Thoracic aorta (tissue), 2 donors: ENCODE measurements at regions not wholly inside any gene's neighbourhood (a gene's known extent, or its start where the extent isn't known, plus 50 kb on each side); places are given as distances from the start of the nearest gene placed in this dataset.
A peak's percentile ranks its signal among the peaks of the same experiment; 100 is the strongest.
"Not testable (repeated sequence)": the region's sequence is repeated elsewhere in the genome, so short reads cannot be mapped to it uniquely, and the experiment has no call there.

Experiments used
- ATAC-seq: fragments of 150-250 bp; one replicate; pipeline ENCODE4 v1.8.0; 2017; ENCODE audit warnings: low read depth; ENCODE audit not compliant: insufficient number of reproducible peaks, low FRiP score
- DNase-seq: peaks from one replicate; pipeline ENCODE4 v3.0.0-alpha.2; 2020; ENCODE audit warnings: low spot score
- H3K27ac ChIP-seq, 2 donors: fragments of 200-600 bp; sonication (generic); 1 replicate in 1 of 2; 2 replicates in 1 of 2; pipeline ENCODE4 v1.5.1; 2016; ENCODE audit warnings: mild to moderate bottlenecking in 2 of 2, moderate library complexity in 2 of 2
- H3K27me3 ChIP-seq: fragments of 200-600 bp; sonication (generic); replicated peaks from 2 replicates; pipeline ENCODE4 v1.6.0; 2016; ENCODE audit warnings: mild to moderate bottlenecking; ENCODE audit not compliant: insufficient read depth
- H3K36me3 ChIP-seq: fragments of 200-600 bp; sonication (generic); one replicate; pipeline ENCODE4 v1.5.1; 2016
- H3K4me1 ChIP-seq, 2 donors: fragments of 200-600 bp; sonication (generic); 1 replicate in 1 of 2; 2 replicates in 1 of 2; pipeline versions ENCODE4 v1.5.1 to v1.6.0; 2016; ENCODE audit warnings: low read depth in 2 of 2, mild to moderate bottlenecking in 1 of 2; ENCODE audit not compliant: control insufficient read depth in 1 of 2
- H3K4me3 ChIP-seq: fragments of 200-600 bp; sonication (generic); 2 replicates; pipeline ENCODE4 v1.5.1; 2016; ENCODE audit warnings: mild to moderate bottlenecking
- H3K9me3 ChIP-seq: fragments of 200-600 bp; sonication (generic); 2 replicates; pipeline ENCODE4 v1.5.1; 2016
- CTCF ChIP-seq: fragments of 200-600 bp; sonication (generic); IDR thresholded peaks from one replicate; pipeline ENCODE4 v1.5.1; 2019; ENCODE audit warnings: antibody characterized with exemption

DNA sequence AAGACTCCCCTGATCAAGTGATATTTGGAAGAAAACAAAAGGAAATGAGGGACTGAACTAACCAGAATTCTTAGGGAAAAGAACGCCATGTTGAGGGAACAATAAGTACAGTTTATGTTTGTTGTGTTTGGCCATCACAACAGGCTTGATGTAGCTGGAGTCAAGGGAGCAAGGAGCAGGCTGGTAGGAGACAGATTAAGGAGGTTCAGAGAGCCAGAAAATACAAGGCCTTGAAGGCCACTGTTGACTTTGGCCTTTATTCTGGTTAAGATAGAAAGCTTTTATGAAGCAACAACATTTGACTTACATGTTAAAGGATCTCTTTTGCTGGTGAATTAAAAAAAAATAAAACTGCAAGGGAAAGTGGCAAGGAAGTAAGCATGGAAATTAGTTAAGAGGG, 754.1 kb upstream of the SLC8A1 start:
- ATAC-seq (no peak), DNase-seq (no peak)
- peak overlapping the region; percentile 6 to 18 for H3K27ac ChIP-seq
- TF ChIP-seq CTCF, result no peak
- H3K9me3 ChIP-seq, result no peaks in the 10 kb centered on the region
- no peak overlapping the region for H3K4me3 ChIP-seq
- no peaks in the 10 kb centered on the region for H3K36me3 ChIP-seq
- H3K4me1 ChIP-seq, result peaks cover 13 to 43% of the 10 kb centered on the region in 2 donors
- H3K27me3 ChIP-seq, result no peaks in the 10 kb centered on the region

GRCh38 chr2:41207578-41207977, 755.7 kb upstream of the SLC8A1 start:
- no peaks in the 10 kb centered on the region for H3K36me3 ChIP-seq
- H3K9me3 ChIP-seq, result no peaks in the 10 kb centered on the region
- H3K4me1 ChIP-seq, result peaks cover 13 to 29% of the 10 kb centered on the region in 2 donors
- no peak for TF ChIP-seq CTCF
- H3K27ac ChIP-seq, result no peak overlapping the region
- H3K27me3 ChIP-seq, result no peaks in the 10 kb centered on the region
- ATAC-seq (no peak), DNase-seq (no peak)
- H3K4me3 ChIP-seq, result no peak overlapping the region

GRCh38 chr2:41210030-41210429, 758.1 kb upstream of the SLC8A1 start:
- H3K4me1 ChIP-seq, result peaks cover 13 to 21% of the 10 kb centered on the region in 2 donors
- H3K27ac ChIP-seq, H3K4me3 ChIP-seq, DNase-seq, H3K27me3 ChIP-seq, H3K36me3 ChIP-seq, H3K9me3 ChIP-seq, ATAC-seq: not testable (repeated sequence)

GRCh38 chr2:41216978-41217377, 765.1 kb upstream of the SLC8A1 start:
- ATAC-seq (no peak), DNase-seq (no peak)
- Histone ChIP-seq H3K27me3 (no peaks in the 10 kb centered on the region), H3K4me3 (no peak overlapping the region), H3K4me1 (peaks cover 3 to 4% of the 10 kb centered on the region in 2 donors), H3K27ac (no peak overlapping the region), H3K9me3 (no peaks in the 10 kb centered on the region), H3K36me3 (no peaks in the 10 kb centered on the region)
- TF ChIP-seq CTCF, result no peak

GRCh38 chr2:41222593-41222992, 770.7 kb upstream of the SLC8A1 start:
- ATAC-seq, result no peak
- no peak for TF ChIP-seq CTCF
- H3K27ac ChIP-seq, result no peak overlapping the region
- peaks cover 0 to 3% of the 10 kb centered on the region in 2 donors for H3K4me1 ChIP-seq
- no peak overlapping the region for H3K4me3 ChIP-seq
- no peak for DNase-seq
- no peaks in the 10 kb centered on the region for H3K27me3 ChIP-seq
- no peaks in the 10 kb centered on the region for H3K9me3 ChIP-seq
- H3K36me3 ChIP-seq, result no peaks in the 10 kb centered on the region

- no peak for DNase-seq
- TF ChIP-seq CTCF, result no peak
- Histone ChIP-seq H3K27me3 (no peaks in the 10 kb centered on the region), H3K9me3 (peaks cover 13% of the 10 kb centered on the region), H3K36me3 (no peaks in the 10 kb centered on the region), H3K27ac (no peak overlapping the region), H3K4me3 (no peak overlapping the region), H3K4me1 (no peaks in the 10 kb centered on the region)
- no peak for ATAC-seq
These were observed 782.2 kb upstream of the SLC8A1 start for GRCh38 chr2:41234093-41234492.
